IMR-90 (cell line): ENCODE measurements at regions not wholly inside any gene's neighbourhood (a gene's known extent, or its start where the extent isn't known, plus 50 kb on each side); places are given as distances from the start of the nearest gene placed in this dataset.

ENCODE experiments used
- BHLHE40 ChIP-seq: fragments of 150-350 bp; IDR thresholded peaks from 2 replicates; pipeline ENCODE4 v1.6.1; 2016; ENCODE audit warnings: mild to moderate bottlenecking, low read depth, low read length
- CEBPB ChIP-seq: IDR thresholded peaks from 2 replicates; pipeline ENCODE4 v1.6.1; 2012; ENCODE audit warnings: low read depth, low read length, improper control_type of control experiment
- CHD1 ChIP-seq: IDR thresholded peaks from 2 replicates; pipeline ENCODE4 v1.6.1; 2012; ENCODE audit warnings: low read depth, low read length, improper control_type of control experiment
- FOS ChIP-seq: fragments of 150-350 bp; IDR thresholded peaks from 2 replicates; pipeline ENCODE4 v1.6.1; 2016; ENCODE audit warnings: low read depth, low read length
- POLR2A ChIP-seq: IDR thresholded peaks from 2 replicates; pipeline ENCODE4 v1.6.1; 2012; ENCODE audit warnings: mild to moderate bottlenecking, low read depth, low read length
- RAD21 ChIP-seq: IDR thresholded peaks from 2 replicates; pipeline ENCODE4 v1.6.1; 2012; ENCODE audit warnings: low read length, improper control_type of control experiment
- RCOR1 ChIP-seq: IDR thresholded peaks from 2 replicates; pipeline ENCODE4 v1.6.1; 2012; ENCODE audit warnings: mild to moderate bottlenecking, low read length, improper control_type of control experiment; ENCODE audit not compliant: insufficient replicate concordance
- RFX5 ChIP-seq: IDR thresholded peaks from 2 replicates; pipeline ENCODE4 v1.8.0; 2012; ENCODE audit warnings: low read depth, mild to moderate bottlenecking, low read length, moderate library complexity
- SMC3 ChIP-seq: fragments of 150-350 bp; IDR thresholded peaks from 2 replicates; pipeline ENCODE4 v1.6.1; 2016; ENCODE audit warnings: low read depth, mild to moderate bottlenecking, antibody characterized with exemption, low read length, moderate library complexity
- USF2 ChIP-seq: fragments of 150-350 bp; IDR thresholded peaks from 2 replicates; pipeline ENCODE4 v1.6.1; 2017; ENCODE audit warnings: mild to moderate bottlenecking, antibody characterized with exemption, low read length, low read depth
- TF ChIP-seq, protein P1 (sequence below): conservative IDR thresholded peaks from 2 replicates; pipeline ENCODE4 v1.5.1; 2012; ENCODE audit warnings: mild to moderate bottlenecking, low read depth, low read length, improper control_type of control experiment
- TF ChIP-seq, protein P2 (sequence below): fragments of 150-350 bp; IDR thresholded peaks from 2 replicates; pipeline ENCODE4 v1.6.1; 2016; ENCODE audit warnings: low read depth, mild to moderate bottlenecking, low read length, moderate library complexity, borderline replicate concordance

DNA sequence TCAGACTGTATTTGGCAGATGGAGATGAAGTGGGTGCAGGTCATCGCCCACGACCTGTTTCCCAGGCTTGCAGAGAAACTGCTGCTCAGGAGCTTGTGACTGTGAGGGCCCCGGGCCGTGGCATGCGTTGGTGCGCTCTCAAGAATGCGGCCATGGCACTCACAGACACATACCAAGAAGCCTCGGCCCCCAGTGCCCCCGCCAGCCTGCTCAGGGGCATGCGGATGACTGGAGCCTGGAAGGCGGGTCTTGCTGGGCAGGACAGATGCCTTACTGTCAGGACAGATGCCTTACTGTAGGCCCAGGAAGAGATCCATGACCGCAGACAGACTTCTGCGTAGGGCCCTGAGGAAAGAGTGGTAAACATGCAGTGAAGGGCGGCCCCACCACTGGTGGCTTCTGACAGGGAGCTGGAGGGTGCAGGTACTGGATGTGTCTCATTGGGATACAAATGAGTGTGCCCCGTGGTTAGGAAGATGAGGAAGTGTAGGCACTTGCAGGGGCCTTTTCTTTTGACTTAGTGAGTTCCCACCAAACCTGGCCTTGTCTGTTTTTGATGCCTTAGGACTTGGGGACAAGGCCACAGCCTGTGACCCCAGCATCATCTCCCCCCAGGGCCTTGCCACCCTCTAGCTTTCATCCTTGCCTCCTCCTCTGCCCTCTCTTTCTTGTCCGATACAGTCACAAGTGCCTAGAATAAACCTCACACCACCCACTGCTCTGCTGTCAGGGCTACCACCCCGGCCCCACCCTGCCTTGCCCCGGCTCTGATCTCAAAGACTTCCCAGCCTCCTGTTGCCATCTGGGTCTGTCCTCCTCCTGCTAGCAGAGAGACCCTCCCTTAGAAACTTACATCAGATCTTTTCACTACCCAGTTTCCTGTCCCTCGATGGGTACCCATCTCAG, 68.8 kb upstream of the ABL1 start:
- TF ChIP-seq, protein P1, sequence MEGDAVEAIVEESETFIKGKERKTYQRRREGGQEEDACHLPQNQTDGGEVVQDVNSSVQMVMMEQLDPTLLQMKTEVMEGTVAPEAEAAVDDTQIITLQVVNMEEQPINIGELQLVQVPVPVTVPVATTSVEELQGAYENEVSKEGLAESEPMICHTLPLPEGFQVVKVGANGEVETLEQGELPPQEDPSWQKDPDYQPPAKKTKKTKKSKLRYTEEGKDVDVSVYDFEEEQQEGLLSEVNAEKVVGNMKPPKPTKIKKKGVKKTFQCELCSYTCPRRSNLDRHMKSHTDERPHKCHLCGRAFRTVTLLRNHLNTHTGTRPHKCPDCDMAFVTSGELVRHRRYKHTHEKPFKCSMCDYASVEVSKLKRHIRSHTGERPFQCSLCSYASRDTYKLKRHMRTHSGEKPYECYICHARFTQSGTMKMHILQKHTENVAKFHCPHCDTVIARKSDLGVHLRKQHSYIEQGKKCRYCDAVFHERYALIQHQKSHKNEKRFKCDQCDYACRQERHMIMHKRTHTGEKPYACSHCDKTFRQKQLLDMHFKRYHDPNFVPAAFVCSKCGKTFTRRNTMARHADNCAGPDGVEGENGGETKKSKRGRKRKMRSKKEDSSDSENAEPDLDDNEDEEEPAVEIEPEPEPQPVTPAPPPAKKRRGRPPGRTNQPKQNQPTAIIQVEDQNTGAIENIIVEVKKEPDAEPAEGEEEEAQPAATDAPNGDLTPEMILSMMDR = no peak
- TF ChIP-seq FOS (no peak), RAD21 (no peak), SMC3 (no peak), RCOR1 (no peak), RFX5 (no peak), POLR2A (no peak), BHLHE40 (no peak), CEBPB (no peak), CHD1 (no peak), USF2 (no peak)
- TF ChIP-seq, protein P2, sequence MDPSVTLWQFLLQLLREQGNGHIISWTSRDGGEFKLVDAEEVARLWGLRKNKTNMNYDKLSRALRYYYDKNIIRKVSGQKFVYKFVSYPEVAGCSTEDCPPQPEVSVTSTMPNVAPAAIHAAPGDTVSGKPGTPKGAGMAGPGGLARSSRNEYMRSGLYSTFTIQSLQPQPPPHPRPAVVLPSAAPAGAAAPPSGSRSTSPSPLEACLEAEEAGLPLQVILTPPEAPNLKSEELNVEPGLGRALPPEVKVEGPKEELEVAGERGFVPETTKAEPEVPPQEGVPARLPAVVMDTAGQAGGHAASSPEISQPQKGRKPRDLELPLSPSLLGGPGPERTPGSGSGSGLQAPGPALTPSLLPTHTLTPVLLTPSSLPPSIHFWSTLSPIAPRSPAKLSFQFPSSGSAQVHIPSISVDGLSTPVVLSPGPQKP = no peak
